RWPE2 (cell line): ENCODE measurements at regions not wholly inside any gene's neighbourhood (a gene's known extent, or its start where the extent isn't known, plus 50 kb on each side); places are given as distances from the start of the nearest gene placed in this dataset.
"Not testable (repeated sequence)": the region's sequence is repeated elsewhere in the genome, so short reads cannot be mapped to it uniquely, and the experiment has no call there.

ENCODE experiments used
- ATAC-seq: fragments of 200-7000 bp; cut with Tn5 transposase; 3 replicates; pipeline ENCODE4 v1.9.1; 2021; ENCODE audit warnings: low read depth
- DNase-seq: peaks from one replicate; pipeline ENCODE4 v3.0.0-alpha.2; 2020; ENCODE audit warnings: low spot score
- H3K27ac ChIP-seq: fragments of 450-650 bp; 2 replicates; pipeline ENCODE4 v1.5.1; 2017; ENCODE audit warnings: mild to moderate bottlenecking; ENCODE audit not compliant: poor library complexity, severe bottlenecking
- H3K27me3 ChIP-seq: fragments of 250-450 bp; sonication (Bioruptor Pico); 2 replicates; pipeline ENCODE4 v1.5.1; 2021; ENCODE audit warnings: mild to moderate bottlenecking, moderate library complexity; ENCODE audit not compliant: insufficient read depth, poor library complexity, severe bottlenecking
- H3K36me3 ChIP-seq: fragments of 250-450 bp; sonication (Bioruptor Pico); 2 replicates; pipeline ENCODE4 v1.5.1; 2020; ENCODE audit warnings: low read depth, mild to moderate bottlenecking, moderate library complexity
- H3K4me1 ChIP-seq: fragments of 250-450 bp; sonication (Bioruptor Pico); 2 replicates; pipeline ENCODE4 v1.5.1; 2021; ENCODE audit warnings: mild to moderate bottlenecking, moderate library complexity; ENCODE audit not compliant: insufficient read depth, poor library complexity, severe bottlenecking
- H3K4me3 ChIP-seq: fragments of 250-450 bp; sonication (Bioruptor Pico); 2 replicates; pipeline ENCODE4 v1.5.1; 2021; ENCODE audit warnings: mild to moderate bottlenecking, moderate library complexity; ENCODE audit not compliant: severe bottlenecking
- H3K9me3 ChIP-seq: fragments of 250-450 bp; sonication (Bioruptor Pico); 2 replicates; pipeline ENCODE4 v1.5.1; 2021; ENCODE audit warnings: mild to moderate bottlenecking, moderate library complexity; ENCODE audit not compliant: severe bottlenecking
- CTCF ChIP-seq: fragments of 450-650 bp; IDR thresholded peaks from one replicate; pipeline ENCODE4 v1.5.1; 2017; ENCODE audit warnings: mild to moderate bottlenecking, moderate library complexity; ENCODE audit not compliant: poor library complexity, severe bottlenecking

- H3K36me3 ChIP-seq: no peaks in the 10 kb centered on the region
- H3K27ac ChIP-seq: no peak overlapping the region
- no peak overlapping the region for H3K4me3 ChIP-seq
- no peak for DNase-seq
- no peaks in the 10 kb centered on the region for H3K27me3 ChIP-seq
- TF ChIP-seq CTCF: no peak
- H3K4me1 ChIP-seq: peaks cover 6% of the 10 kb centered on the region
- H3K9me3 ChIP-seq: no peaks in the 10 kb centered on the region
- ATAC-seq: no peak
Observed at GRCh38 chr13:48583859-48584311, 51.0 kb upstream of the RCBTB2 start.

- Histone ChIP-seq H3K36me3 (no peaks in the 10 kb centered on the region), H3K27ac (no peak overlapping the region), H3K4me1 (no peaks in the 10 kb centered on the region), H3K27me3 (no peaks in the 10 kb centered on the region), H3K9me3 (no peaks in the 10 kb centered on the region), H3K4me3 (no peak overlapping the region)
- peak; percentile 45; the same call in 1 of the 3 replicates for ATAC-seq
- no peak for TF ChIP-seq CTCF
- no peak for DNase-seq
Observed at GRCh38 chr13:48585456-48585840, 52.6 kb upstream of the RCBTB2 start.

- no peak for TF ChIP-seq CTCF
- Histone ChIP-seq H3K36me3 (no peaks in the 10 kb centered on the region), H3K4me3 (no peak overlapping the region), H3K27me3 (no peaks in the 10 kb centered on the region), H3K4me1 (no peaks in the 10 kb centered on the region), H3K9me3 (no peaks in the 10 kb centered on the region), H3K27ac (no peak overlapping the region)
- DNase-seq: no peak
- no peak for ATAC-seq
Observed at GRCh38 chr13:48586591-48587103, 53.8 kb upstream of the RCBTB2 start.

- Histone ChIP-seq H3K4me3 (no peak overlapping the region), H3K36me3 (no peaks in the 10 kb centered on the region), H3K9me3 (no peaks in the 10 kb centered on the region), H3K27ac (no peak overlapping the region), H3K27me3 (no peaks in the 10 kb centered on the region), H3K4me1 (no peaks in the 10 kb centered on the region)
- TF ChIP-seq CTCF: no peak
- ATAC-seq (no peak), DNase-seq (no peak)
Observed at GRCh38 chr13:48588120-48588519, 55.2 kb upstream of the RCBTB2 start.

- Histone ChIP-seq H3K27me3 (no peaks in the 10 kb centered on the region), H3K9me3 (no peaks in the 10 kb centered on the region), H3K4me3 (no peak overlapping the region), H3K4me1 (no peaks in the 10 kb centered on the region), H3K27ac (no peak overlapping the region), H3K36me3 (no peaks in the 10 kb centered on the region)
- TF ChIP-seq CTCF: no peak
- ATAC-seq: no peak
- DNase-seq: no peak
Observed at GRCh38 chr13:48590141-48590901, 57.4 kb upstream of the RCBTB2 start.

GRCh38 chr13:48591124-48591872 lies 58.4 kb upstream of the RCBTB2 start:
- H3K9me3 ChIP-seq, H3K4me3 ChIP-seq, H3K27me3 ChIP-seq, H3K27ac ChIP-seq, DNase-seq, ATAC-seq, H3K36me3 ChIP-seq, H3K4me1 ChIP-seq: not testable (repeated sequence)
